GM21786 (cell line): ENCODE measurements at regions not wholly inside any gene's neighbourhood (a gene's known extent, or its start where the extent isn't known, plus 50 kb on each side); places are given as distances from the start of the nearest gene placed in this dataset.

ENCODE experiments used
- ATAC-seq: cut with Tn5 transposase; IDR thresholded peaks from one replicate; pipeline ENCODE4 v1.9.1; 2021; ENCODE audit not compliant: unreplicated experiment

DNA sequence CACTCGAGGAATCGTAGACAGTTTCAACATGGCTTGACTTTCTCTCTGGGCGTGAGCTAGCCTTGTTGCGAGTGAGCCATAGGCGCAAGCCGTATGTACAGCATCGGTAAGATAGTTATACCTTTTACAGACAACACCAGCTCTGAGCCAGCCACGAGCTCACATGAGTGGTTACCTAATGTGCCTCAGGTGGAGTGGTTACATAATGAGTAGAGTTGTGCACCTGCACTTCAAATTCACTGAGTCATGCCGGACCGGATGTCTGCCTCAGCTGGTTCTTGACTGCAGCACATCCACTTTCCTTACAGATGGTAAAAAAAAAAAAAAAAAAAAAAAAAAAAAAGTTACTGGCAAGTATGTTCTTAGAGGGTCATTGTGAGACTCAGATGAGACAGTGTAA, 360.4 kb upstream of the NR5A2 start:
- no peak for ATAC-seq

DNA sequence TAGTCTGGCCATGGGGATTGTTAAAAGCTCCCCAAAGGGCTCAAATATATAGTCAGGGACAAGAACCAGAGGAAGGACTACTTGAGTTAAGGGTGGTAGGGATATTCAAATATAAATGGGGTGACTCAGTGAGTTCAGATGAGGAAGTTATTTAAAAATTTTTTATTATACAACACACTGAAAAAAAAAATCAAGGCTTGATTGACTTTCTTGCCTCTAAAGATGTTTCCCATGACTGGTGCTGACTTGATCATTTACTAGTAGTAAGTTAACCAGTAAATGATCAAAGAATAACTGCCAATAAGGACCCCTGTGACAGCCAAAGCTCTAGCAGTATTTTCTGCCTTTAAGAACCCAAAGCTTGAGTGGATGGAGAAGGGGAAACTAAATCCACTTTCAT, 357.6 kb upstream of the NR5A2 start:
- no peak for ATAC-seq

DNA sequence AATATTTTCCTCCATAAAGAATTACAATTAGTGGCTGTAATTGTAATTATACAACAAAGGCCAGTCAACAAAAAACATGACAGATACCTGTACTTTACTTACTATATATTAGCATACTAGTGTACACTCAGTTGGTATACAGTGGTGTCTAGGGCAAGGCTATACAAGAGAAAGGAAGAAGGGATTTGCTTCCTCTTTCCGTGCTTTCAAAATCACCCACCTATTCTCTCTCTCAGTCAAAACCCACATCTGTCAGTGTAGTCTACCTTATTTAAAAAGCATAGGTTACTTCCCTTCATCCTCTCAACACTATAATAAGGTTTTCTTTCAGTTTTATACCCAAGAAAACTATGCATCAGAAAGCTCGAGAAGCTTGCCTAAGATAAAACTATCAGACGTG, 355.8 kb upstream of the NR5A2 start:
- no peak for ATAC-seq

DNA sequence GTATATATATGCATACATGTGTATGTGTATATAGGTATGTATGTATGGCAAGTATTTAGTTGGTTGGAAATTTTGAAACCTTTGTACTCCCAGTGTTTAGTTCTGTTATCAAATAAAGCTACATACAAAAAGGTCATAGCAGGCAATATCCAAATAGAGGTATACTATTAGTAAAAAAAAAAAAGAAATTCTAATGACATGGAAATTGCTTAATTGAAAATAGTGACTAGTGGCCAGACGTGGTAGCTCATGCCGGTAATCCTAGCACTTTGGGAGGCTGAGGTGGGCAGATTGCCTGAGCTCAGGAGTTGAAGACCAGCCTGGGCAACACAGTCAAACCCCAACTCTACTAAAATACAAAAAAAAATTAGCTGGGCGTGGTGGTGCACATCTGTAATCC, 351.6 kb upstream of the NR5A2 start:
- no peak for ATAC-seq

DNA sequence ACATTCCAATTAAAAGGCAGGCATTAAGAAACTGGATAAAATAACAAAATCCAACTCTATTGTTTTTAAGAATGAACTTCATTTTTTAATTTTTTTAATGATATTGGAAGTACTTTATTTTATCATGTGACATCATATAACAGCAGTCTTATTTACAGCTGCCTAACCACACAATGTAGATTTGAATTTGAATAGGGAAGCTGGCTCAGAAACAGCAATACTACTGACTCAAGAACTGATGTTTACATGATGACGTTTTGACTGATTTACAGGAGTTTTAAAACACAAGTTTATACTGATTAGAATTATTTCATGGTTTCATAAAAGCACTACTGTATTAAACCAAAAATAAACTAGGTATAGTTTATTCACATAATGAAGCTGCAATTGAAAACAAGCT, 348.7 kb upstream of the NR5A2 start:
- no peak for ATAC-seq

DNA sequence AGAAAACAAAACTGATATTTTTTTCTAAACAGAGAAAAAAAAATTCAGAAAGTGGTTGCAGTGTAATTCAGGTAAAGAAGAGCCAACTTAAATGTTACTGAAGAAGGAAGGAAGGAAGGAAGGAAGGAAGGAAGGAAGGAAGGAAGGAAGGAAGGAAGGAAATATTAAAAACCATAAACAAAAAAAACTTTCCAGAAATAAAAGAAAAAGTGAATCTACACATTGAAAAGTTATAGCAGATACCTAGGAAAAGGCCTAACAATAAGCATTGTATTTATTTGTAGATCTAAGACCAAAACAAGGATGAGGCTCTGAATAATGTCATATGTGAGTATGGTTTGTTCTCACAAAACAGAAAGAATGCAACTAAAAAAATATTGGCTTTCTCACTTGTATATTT, 345.4 kb upstream of the NR5A2 start:
- ATAC-seq, result no peak

DNA sequence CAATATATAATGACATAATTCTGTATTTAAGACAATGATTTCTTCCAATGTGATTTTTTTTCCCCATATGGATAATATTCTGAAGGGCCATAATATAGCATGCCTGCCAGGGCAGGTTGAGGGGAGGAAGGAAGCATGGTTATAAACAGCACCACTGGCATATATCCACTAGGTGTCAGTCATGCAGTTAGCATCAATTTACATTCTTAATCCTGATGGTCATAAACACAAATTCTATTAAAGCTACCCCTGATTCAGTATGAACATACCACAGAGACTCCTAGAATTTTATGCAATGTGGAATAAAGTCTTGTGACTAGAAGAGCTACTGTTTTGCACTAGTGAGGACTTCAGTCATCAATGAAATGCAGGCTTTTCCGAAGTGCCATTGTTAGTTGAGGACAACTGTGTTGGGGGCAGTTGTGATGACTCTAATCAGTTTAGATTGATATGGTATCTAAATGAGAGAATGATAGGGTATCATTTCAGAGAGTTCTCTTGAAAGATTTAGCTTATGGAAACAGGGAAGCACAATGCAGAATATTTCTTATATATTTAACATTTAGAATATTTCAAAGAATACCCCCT, 342.7 kb upstream of the NR5A2 start:
- peak; percentile 95 for ATAC-seq

DNA sequence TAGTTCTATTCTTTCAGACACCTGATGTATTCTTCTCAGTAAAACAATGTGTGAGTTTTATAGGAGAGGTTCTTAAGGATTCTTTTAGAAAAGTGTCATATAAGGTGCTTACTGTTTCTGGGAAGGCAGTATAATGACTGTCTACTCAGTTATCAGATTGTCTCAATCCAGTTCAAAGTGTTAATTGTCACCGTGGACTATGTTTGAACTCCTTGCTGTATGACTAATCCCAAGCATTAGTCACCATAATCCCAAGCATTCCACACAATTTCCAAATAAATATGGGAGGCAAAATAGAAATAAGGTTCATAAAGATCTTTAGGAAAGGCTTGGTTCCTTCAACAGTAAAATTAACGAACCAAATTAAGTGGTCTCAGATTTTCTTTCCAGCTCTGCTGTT, 342.1 kb upstream of the NR5A2 start:
- ATAC-seq, result no peak

DNA sequence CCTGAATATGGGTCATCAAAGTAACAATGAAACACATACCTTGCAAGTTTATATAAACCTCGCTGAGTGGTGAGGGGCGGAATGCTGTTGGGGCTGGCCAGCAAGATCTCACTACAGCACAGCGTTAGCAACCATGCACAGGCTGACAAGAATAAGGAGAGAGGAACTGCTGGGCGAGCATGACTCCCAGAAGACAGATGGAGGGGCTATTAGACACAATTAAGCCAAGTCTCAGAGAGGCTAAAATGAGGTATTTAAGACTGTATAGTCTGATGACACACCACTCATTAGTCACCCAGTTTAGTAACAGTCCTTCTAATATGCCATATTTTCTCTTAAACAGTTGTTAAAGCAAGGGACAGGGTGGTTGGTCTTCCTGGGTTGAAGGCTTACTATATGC, 340.2 kb upstream of the NR5A2 start:
- no peak for ATAC-seq

DNA sequence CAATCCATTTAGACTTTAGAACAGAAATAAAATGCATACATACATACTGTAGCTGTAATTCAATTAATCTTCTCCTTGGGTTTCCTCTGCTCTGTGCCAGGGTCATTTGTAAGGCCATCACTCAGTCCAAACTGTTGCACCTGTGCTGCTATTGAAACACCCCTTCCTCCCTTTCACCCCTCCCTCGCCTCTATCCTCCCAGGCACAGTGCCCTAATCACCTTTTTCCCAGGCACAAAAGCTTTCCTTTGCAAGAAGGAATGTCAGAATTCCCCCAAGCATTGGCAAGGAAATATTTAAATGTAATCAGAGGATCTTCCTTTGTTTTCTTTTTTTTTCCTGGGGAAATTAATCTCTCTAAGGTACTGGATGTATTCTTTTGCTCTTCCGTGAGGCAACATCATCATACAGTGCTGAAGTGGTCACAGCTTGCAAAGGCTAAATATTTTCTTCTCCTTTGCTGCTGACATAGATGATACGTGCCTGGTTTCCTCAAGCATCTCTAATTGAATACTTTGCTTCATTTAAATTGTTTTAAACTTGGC, 339.3 kb upstream of the NR5A2 start:
- ATAC-seq, result no peak

DNA sequence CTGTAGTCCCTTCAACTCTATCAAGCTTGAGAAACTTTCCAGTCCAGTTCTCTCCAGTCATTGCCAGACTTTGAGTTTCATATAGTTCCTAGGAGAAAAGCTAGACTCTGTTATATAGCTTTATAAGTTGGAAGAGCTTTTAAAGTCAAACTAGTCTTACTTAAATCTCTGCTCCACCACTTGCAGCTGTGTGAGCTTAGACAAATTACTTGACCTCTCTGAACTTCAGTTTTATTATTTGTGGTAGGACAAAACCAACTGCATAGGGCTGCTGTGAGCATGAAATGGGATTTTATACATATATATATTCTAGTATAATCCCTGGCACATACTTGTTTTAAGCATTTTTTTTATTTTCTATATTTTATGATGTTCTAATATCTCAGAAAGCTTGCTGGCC, 338.7 kb upstream of the NR5A2 start:
- no peak for ATAC-seq

DNA sequence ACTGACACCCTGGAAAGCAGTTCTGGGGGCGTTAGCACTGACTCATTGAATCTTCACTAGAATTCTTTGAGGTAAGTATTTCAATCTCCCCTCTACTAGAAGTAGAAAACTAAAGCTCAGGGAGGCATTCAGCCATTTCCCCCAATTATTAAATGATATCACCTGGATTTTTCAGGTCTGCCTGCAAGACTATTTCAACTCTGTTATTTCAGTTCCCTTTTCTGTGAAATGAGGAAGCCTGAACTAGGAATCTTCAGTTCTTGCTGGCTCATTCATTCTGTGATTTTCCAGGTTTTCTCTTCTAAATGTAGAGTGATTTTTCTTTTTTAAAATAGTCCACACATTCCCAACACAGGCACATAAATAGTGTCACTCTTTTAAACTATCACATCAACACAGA, 337.0 kb upstream of the NR5A2 start:
- ATAC-seq, result no peak

DNA sequence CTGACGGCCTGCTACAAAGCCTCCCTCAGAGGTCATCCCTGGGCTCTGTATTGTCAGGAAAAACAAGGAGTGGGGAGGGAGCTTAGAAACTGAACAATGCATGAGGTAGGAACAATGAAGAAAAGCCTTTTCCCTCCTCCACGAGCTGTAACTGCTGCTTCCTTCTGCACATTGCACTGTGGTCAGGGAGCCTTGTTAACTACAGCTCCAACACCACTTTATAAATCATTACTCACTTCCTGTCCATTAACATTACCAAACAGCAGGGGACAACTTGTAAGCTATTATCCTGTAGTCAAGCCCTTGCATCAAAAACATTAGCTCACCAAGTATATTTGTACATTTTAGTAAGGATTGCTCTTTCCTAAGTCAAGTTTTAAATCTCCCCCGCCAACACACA, 336.0 kb upstream of the NR5A2 start:
- ATAC-seq, result no peak

DNA sequence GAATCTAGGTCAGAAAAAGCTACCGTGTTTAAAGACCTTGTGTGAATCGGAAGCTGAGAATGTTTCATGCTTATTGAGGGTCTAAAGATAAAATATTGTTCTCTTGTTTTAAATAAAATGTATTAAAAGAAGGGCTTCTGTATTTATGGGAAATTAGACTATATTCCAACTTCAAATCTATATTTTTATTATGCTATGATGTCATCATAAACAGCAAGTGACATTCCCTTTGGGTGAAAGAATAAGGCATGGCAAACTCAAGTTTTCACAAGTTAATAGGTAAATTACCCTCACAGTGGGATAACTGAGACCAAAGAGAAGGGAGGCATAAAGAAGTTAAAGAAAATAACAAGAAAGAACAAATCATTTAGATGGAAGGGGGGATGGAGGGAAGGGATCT, 333.8 kb upstream of the NR5A2 start:
- no peak for ATAC-seq

DNA sequence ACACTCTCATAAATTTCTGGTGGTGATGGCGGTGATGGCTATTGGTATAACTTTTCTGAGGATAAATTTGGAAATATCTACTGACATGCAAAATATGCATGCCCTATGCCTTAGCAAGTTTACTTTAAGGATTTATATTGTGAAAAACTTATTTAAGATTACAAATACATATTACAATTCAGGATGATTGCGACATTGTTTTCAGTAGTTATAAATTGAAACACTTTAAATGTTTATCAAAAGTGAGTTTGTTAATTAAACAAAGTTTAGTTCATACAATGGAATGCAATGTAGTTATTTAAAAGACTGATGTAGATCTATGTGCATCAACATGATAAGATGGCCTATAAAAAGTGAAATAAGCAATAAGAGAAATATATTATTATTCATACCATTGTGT, 331.3 kb upstream of the NR5A2 start:
- no peak for ATAC-seq

DNA sequence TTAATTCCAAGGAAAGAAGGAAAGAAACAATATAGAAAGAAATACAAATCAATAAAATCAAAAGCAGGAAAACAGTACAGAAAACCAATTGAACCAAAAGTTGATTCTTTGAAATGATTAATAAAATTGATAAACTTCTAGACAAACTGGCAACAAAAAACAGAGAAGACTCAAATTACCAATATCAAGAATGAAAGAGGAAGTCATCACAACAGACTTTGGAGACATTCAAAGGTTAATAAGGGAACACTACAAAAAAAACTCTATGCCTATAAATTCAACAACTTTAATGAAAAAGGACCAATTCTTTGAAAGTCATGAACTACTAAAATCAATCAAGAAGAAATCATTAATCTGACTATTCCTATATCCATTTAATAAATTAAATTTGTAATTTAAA, 329.3 kb upstream of the NR5A2 start:
- no peak for ATAC-seq

DNA sequence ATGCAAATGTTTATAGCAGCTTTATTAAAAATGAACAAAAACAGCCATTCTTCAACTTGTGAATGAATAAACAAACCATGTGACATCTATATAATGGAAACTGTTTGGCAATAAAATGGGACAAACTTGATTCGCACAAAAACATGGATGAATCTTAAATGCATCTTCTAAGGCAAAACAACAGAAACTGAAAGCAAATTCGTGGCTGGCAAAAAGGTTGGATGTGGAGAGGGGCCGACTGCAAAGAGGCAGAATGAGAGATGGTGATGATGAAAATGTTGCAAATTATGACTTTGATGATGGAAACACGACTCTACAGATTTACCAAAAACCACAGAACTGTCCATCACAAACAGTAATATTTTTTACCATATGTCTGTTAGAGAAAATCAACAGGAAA, 327.0 kb upstream of the NR5A2 start:
- no peak for ATAC-seq

DNA sequence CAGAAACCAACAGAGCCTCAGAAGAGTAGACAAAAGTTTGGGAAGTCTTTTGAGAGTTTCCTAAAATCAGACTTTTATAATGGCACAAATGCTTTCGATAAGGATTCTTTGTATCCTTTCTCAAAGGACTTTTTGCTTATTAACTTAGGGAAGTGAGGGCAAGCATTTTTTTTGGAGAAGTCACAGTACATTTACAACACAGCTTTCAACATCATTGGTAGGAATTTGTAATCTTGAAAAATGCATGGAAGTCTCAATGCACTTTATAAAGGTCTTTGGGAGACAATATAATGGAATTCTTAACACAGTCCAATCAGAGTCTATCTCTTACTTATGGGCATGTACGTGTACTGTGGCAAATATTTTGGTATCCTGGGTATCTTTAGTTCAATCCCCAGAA, 325.8 kb upstream of the NR5A2 start:
- ATAC-seq, result no peak

DNA sequence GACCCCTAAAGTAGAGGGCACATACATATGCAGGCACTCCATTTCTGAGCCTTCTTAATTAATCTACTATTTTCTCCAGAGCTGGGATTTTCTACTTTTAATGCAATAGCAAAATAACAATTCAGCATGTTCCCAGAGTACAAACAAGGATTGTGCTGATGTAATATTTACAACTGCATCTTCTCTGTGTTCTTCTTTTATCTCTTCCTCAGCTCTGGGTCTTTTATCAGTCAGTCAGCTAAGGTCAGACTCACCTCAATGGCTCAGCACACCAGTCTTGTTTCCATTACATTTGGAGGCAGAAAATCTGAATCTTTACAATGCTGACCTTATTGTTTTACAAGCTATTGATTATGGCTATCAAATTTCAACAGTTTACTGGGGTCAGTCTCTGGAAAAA, 323.3 kb upstream of the NR5A2 start:
- ATAC-seq, result no peak

DNA sequence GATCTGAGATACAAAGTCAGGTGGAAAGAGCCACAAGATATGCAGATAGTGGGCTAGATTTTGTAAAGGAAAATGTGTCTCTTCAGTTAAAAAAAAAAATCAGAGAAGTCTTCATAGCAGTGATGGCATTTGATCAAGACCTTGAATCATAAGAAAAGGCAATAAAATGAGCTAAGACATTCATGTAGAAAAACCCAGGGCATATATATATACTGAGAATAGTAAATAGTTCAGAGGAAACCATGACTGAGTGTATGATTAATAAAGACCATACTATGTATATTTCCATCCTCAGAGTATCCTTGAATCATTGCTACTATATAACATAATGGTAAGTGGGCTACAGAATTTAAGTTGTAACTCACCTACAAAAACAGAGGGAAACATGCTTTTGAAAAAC, 321.7 kb upstream of the NR5A2 start:
- no peak for ATAC-seq

DNA sequence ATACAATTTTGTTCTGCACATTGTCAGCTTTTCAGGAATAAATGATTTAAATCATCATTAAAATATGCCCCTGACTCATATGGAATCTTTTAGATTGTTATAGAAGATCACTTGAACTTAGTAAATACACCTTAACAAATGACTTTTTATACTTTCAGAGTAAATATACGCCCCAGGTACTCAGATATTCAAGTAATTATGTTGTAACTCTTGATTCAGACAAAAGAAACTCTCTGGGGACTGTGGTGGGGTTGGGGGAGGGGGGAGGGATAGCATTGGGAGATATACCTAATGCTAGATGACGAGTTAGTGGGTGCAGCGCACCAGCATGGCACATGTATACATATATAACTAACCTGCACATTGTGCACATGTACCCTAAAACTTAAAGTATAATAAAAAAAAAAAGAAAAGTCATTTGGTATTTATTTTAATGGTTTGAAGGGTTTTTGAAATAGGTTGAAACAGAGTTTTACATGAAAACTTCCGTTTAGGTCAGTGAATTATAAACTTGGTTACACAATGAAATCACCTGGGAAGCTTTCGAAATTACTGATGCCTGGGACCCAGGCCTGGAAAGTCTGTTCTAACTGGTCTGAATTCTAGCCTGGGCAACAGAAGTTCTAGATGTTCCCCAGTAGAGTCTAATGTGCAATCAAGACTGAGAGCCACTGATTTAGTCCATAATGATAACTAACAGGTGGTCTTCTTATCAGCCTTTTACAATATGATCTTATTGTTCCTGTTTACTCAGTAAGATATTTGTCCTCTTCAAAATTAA, 320.5 kb upstream of the NR5A2 start:
- ATAC-seq, result no peak

DNA sequence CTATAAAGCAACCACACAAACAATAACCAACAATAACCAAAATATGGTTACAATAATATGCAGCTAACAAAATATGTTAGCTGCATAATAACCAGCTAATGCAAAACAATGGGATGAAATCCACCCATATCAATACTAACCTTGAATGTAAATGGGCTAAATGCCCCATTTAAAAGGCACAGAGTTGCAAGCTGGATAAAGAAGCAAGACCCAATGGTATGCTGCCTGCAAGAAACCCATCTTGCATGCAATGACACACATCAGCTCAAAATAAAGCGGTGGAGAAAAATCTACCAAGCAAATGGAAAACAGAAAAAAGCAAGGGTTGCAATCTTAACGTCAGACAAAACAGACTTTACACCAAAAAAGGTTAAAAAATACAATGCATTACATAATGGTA, 316.5 kb upstream of the NR5A2 start:
- no peak for ATAC-seq

DNA sequence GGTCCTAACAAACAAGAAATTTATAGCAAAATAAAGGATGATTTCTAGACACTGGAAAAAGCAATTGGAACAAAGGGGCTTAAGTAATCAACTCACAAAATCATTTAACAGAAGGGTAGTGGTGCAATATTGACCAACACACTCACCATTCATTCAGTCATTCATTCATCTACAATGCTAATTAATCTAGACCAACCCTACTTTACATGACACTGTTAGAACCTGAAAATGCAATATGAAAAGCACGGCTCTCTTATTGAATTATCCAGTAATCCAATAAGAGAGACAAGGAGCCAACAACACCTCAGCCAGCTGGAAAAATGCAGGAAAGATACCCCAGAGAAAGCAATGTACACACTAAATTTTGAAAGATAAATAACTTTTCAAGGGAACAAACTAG, 310.8 kb upstream of the NR5A2 start:
- ATAC-seq, result no peak
